GM19239 (cell line): ENCODE measurements at regions not wholly inside any gene's neighbourhood (a gene's known extent, or its start where the extent isn't known, plus 50 kb on each side); places are given as distances from the start of the nearest gene placed in this dataset.
A peak's percentile ranks its signal among the peaks of the same experiment; 100 is the strongest.

Experiments
- DNase-seq: peaks from one replicate; pipeline ENCODE4 v3.0.0; 2011; ENCODE audit warnings: low spot score; ENCODE audit not compliant: insufficient read length
- FAIRE-seq: peaks from 2 replicates; lab custom pipeline; 2011; peaks lifted over from hg19 to GRCh38; lab: Jason Lieb, UNC

DNA sequence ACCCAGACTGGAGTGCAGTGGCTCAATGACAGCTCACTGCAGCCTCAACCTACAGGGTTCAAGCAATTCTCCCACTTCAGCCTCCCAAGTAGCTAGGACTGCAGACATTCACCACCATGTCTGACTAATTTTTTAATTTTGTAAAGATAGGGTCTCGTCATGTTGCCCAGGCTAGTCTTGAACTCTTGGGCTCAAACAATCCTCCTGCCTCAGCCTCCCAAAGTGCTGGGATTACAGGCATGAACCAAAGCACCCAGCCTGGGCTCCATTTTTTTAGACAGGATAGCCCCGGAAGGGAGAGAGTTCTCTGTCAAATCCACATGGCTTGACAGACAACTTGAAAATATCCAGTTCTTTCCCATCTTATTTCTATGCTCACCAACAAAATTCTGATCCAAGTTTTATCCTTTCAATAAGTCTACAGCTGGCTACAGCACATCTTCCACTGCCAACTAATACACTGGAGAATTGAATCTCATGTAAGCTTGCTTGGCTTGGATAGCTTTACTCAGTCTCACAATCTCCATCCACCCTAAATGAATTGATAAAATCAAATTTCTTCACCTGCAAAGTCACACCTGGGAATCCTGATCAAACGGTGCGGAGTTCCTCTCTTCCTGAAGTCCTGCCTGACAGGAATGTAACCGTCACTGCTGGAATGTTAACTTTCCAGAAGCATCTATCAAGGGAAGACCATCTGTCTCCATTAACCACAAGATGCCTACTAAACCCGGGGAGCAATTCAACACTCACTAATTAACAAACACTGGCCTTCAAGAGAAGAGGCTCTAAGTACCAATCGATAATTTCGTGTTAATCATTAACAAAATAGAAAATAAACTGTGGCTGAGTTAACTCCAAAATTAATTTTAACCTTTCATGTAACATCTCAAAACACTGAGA lies 239.7 kb upstream of the MKLN1 start:
- FAIRE-seq (no peak), DNase-seq (no peak)

DNA sequence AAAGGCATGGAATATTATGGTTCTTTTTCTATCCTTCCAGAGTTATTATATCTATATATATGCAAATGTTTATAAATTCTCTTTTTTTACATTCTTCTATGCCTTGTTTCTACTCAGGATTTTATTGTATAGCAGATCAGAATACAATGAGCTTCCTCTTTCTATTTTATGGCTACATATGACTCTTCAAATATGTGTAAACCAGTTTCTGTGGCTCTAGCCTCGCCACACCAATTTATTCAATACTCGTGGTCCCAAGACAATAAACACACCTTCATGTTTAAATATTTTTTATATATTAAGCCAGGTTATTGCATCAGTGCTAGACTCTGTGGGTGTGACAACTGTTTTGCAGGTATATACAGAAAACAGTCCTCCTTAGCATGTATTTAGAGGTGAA lies 237.5 kb upstream of the MKLN1 start:
- no peak for FAIRE-seq

DNA sequence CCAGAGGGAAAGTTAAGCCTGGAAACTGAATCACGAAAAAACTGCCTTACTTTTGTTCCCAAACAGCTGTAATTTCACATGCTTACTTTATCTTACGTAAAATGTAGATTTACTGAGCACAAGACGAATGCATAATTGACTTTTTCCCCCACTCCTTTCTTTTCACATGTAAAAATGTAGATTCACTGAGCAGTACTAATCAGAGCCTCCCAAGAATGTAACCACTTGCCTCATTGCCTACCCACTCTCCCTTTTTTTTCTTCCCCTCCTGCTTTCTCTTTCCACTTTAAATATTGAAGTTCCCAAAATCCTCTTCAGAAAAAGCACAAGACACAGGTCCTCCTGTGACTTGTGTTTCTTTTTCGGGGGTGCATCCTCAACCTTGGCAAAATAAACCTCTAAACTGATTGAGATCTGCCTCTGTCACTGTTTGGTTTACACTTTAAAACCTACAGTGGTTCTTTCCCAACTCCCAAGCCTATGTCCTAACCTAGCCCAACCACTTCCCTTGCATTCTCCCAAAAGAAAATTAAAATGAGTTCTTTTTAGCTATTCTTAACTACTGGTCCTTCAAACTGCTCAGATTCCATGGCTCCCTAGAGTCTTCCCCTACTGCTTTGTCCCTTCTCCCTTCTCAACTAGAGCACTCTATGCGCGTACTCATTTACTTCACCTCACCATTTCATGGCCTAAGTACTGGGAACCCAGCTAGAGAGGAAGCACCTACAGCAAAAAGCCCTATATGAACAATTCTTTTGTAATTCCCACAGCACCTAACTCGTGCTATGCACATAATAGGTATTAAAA lies 236.6 kb upstream of the MKLN1 start:
- no peak for FAIRE-seq
- DNase-seq: no peak

More for the DNA sequence above, 237.5 kb upstream of the MKLN1 start:
- DNase-seq: no peak

DNA sequence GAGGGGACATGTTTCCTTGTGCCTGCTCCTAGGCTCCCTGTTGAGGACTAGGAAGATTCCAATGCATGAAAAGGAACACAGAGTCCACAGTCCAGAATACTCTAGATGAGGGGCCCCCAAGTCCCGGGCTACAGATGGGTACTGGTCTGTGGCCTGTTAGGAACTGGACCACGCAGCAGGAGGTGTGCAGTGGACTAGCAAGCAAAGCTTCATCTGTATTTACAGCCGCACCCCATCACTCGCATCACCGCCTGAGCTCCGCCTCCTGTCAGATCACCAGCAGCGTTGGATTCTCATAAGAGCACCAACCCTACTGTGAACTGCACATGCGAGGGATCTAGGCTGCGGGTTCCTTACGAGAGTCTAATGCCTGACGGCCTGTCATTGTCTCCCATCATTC lies 233.0 kb upstream of the MKLN1 start:
- DNase-seq (no peak), FAIRE-seq (no peak)

GRCh38 chr7:131095346-131095745 lies 232.3 kb upstream of the MKLN1 start:
- FAIRE-seq: no peak

DNA sequence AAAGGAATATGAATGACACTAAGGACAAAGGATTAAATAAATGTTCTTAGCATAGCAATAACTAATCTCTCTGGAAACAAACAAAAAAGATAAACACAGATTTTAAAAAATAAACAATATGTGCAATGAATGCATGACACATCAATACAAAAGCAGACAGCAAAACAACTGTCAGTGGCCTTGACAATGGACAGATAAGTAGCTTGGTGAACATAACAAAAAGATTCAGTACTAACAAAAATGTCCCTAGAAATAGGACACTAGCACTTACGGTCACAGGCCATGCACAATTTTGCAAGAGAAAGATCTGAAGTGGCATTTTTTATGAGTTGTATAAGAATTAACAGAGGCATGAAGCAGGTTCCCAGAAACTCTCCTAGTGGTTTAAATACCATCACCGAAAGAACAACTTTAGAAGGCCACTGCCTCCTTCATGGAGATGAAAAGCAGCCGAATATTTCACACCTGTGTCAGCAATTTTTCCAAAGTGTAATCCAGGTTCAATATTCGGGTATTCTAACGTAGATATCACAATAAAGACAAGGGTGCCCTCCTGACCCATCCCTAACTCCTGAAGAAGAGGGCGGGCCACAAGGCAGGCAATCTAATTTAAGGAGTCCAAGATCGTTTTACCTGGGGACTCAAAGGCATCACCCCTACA lies 231.3 kb upstream of the MKLN1 start:
- DNase-seq (no peak), FAIRE-seq (no peak)

More at GRCh38 chr7:131095346-131095745, 232.3 kb upstream of the MKLN1 start:
- DNase-seq: no peak

GRCh38 chr7:131097662-131098376 lies 229.9 kb upstream of the MKLN1 start:
- FAIRE-seq: no peak
- no peak for DNase-seq

DNA sequence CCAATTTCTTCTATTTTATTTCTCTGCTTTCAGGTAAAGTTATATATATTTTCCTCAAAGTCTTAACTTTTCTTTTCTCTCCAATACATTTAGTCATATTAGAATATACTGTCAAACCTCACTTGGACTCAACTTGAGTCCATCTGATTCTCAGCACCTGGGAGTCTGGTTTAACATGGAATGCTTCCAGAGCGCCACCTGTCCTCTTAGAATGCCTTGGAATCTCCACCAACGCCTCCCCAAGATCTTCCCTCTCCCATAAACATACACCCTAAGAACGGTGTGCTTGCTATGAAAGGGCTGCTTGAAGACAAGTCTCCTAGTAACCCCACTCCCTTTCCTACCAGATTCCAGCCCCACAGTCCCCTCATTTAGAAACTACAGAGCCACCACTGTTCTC lies 229.1 kb upstream of the MKLN1 start:
- FAIRE-seq (no peak), DNase-seq (no peak)

DNA sequence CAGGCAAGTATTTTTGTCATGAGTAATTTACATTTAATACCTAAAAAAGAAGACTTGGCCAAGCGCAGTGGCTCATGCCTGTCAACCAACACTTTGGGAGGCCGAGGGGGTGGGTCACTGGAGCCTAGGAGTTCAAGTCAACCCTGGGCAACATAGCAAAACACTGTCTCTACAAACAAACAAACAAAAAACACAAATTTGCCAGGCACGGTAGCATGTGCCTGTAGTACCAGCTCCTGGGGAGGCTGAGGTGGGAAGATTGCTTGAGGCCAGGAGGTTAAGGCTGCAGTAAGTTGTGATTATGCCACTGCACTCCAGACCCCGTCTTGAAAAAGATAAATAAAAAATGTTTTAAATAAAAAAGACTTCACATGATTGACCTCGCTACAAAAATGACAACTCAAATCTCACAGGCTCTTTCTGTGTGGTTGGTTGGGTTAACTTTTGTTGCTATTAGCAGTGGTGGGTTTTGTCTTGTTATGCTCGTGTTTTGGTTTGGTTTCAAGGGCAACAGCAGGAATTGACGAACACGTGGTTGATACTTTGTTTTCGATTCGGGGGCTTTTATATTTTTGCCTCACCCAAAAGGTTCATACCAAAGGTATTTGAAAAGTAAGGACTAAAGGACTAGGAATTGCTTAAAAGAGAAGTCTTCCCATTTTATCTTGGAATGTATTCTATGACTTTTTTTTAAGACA lies 227.2 kb upstream of the MKLN1 start:
- no peak for DNase-seq
- no peak for FAIRE-seq

DNA sequence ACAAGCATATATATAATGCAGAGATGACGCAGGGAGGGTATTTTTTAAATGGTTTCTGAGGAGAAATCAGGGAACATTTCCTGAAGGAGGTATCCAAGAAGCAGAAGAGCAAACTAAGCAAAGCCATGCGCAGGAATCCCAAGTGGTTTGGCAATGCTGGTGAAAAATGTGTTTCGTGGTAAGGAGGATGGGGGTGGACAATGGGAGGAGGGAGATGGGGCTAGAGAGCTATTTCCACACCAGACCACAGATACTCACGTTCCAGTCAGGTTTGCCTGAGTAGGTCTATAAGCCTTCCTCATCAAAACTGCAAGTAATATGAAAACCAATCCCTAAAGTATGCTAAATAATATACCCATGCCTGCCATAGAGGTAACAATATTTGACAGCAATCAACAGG lies 223.7 kb upstream of the MKLN1 start:
- no peak for FAIRE-seq
- no peak for DNase-seq

- no peak for DNase-seq
- no peak for FAIRE-seq
These were observed 222.9 kb upstream of the MKLN1 start for GRCh38 chr7:131104596-131105293.

DNA sequence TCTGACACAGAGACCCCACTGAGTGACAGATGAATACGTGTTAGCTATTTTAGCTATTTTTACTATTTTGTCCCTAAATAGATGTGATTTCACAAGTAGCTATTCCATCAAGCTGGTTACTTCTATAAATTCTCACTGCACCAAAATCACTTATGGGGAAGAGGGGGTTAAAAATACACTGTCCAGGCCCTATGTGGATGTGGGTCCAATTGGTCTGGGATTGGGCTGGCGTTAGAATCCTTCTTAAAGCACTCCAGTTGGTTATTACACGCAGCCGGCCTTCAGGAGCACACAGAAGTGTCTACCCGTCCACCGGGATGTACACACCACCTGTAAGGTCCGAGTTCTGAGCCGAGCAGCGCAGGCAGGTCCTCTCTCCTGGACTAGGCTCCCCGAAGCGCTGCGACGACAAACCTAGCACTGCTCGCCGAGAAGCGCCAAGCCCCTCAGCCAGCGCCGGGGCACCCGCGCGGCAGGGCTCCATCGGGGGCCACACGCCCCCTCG lies 222.3 kb upstream of the MKLN1 start:
- no peak for DNase-seq
- FAIRE-seq: no peak

- DNase-seq: peak; percentile 72
- FAIRE-seq: peak; percentile 35
These were observed 221.6 kb upstream of the MKLN1 start for GRCh38 chr7:131105799-131106680.

DNA sequence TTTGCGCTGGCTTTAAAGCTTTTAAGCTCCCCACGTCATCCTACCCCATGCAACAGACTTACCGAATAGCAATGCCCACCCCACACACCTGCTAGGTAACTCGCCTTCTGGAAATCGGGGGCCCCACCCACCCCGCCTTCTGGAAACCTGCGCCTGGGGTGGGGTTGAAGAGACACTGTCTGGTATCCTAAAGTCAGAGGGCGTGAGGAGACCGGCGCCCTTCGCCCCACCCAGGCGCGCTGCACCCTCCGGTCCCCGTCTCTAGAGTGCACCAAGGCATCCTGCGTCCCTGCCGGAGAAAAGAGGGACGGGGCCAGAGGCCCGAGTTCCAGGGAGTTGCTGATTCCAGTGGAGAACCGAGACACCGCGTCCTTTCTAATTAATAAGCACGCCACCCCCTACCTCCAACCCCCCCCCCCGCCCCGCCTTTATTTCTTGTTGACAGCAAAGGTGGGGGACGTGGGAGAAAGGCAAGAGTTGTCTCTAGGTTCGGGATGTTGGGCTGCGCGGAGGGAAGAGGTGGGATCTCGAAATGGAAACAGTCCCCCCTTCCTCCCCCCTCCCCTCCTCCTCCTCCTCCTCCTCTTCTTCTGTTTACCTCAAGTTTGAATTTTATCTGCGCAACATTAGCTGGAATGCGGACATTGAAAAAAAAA lies 220.9 kb upstream of the MKLN1 start:
- FAIRE-seq: no peak

GRCh38 chr7:131107337-131108211 lies 220.1 kb upstream of the MKLN1 start:
- FAIRE-seq: peak; percentile 48
- peak; percentile 67 for DNase-seq

More for the DNA sequence above, 220.9 kb upstream of the MKLN1 start:
- DNase-seq: no peak

DNA sequence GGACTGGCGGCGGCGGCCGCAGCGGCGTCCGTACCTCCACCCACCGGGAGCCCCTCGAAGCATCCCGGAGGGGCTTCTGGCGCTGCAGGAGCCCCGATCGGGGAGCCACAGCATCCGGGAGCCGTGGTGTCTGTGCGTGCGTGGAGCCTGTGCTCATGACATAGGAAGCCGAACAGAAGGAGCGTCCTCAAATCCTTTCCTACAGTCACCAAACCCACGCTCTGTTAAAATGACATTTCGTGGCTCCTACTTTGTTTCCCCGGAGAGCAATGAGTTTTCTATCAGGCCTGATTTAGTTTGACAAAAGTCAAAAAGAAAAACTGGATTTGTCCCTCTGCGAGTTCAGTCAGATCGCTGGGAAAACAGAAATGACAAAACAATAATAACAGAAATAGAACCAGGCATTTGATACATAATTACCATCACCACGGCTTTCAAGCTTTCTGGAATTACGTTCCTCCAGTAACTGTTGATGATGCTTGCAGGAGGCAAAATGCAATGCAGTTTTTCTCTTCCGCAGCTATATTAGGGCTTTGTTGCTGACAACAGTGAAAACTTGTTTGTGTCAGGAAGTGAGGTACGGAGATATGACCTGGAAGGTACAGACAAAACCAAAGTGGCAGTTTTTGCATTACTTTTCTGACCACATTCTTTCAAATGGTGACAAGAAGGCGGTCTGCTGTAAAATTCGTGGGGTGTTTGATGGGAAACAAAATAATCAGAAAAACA lies 219.3 kb upstream of the MKLN1 start:
- DNase-seq: no peak
- peak; percentile 79 for FAIRE-seq
